ENCODE measurements at regions not wholly inside any gene's neighbourhood (a gene's known extent, or its start where the extent isn't known, plus 50 kb on each side); places are given as distances from the start of the nearest gene placed in this dataset.

GRCh38 chr18:25561918-25562317, 210.0 kb upstream of the ZNF521 start:
- TF ChIP-seq GATA2 (IDR thresholded peaks at IDR 0.05; ENCODE audit: low read depth, low read length) (no peak), GATA3 (IDR thresholded peaks at IDR 0.05; ENCODE audit: low read depth, low read length) (no peak)

Data from SH-SY5Y (cell line).